ENCODE measurements at regions not wholly inside any gene's neighbourhood (a gene's known extent, or its start where the extent isn't known, plus 50 kb on each side); places are given as distances from the start of the nearest gene placed in this dataset.
"Not testable (repeated sequence)": the region's sequence is repeated elsewhere in the genome, so short reads cannot be mapped to it uniquely, and the experiment has no call there.

DNA sequence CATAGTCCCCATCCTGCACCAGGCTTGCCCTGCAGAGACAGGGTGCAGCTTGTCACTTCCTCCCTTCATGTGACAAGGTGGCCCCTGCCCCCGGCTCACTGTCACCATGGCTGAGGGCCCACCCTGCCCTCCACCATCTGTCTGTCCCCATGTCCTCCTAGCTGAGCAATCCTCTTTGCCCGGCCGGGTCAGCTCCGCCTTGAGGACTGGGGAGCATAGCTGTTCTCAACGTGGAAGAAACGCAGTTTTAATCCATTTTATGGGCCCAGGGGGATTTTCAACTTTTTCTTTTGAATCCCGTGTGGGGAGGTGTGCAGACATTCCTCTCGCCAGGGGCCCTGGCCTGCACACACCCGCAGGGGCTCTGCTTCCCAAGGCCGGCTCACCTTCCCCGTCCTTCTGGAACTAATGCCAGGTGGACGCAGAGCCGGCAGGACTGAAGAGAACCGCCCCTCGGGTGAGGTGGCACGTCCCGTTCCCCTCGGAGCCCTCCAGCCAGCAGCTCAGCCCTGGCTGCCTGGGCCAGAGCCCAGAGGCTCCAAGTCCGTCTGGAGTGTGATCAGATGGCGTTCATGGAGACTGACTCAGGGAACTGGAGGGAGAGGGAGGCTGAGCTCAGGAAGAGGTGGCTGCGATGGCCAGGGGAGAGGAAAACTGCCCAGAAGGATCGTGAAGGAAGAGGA, 1108.7 kb downstream of the BRD1 start:
- no peak for DNase-seq

DNA sequence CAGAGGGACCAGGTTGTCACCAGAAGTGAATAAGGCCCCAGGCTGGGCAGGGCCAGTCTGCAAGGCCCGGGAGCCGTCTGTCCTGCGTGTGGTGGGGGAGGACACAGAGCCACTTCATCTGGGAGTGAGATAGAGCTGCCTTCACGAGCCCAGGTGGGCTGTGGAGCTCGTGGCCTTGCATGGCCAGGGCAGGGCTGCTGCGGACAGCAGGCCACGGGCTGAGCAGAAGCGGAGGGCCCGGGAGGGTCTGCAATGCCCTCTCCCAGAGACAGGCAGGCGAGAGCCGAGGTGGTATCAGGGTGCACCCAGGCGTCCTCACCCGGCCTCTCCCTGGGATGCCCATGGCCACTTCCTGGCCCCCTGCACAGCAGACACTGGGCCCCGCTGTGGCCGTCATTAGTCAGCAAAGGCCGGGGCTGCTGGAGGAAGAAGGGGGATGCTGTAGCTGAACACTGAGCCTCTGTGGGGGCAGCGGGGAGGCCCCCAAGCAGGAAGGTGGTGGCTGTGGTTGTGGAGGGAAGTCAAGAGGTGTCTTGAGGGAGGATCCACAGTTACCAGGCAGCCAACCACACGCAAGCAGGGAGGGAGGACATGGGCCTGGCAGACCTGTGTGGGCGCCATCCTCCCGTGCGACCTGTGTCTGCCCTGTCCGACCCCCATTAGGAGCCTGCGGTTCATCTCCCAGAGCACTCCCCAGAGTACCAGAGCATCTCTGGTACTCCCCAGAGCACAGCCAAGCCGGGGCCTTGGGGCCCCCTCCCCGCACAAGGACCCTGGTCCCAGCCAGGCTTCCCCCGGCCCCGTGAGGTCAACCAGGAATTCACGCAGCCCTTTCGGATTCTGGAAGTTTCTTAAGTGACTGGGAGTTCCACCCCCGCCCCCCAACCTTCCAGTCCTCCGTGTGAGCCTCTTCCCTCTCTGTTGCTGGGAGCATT, 1109.5 kb downstream of the BRD1 start:
- no peak for DNase-seq

DNA sequence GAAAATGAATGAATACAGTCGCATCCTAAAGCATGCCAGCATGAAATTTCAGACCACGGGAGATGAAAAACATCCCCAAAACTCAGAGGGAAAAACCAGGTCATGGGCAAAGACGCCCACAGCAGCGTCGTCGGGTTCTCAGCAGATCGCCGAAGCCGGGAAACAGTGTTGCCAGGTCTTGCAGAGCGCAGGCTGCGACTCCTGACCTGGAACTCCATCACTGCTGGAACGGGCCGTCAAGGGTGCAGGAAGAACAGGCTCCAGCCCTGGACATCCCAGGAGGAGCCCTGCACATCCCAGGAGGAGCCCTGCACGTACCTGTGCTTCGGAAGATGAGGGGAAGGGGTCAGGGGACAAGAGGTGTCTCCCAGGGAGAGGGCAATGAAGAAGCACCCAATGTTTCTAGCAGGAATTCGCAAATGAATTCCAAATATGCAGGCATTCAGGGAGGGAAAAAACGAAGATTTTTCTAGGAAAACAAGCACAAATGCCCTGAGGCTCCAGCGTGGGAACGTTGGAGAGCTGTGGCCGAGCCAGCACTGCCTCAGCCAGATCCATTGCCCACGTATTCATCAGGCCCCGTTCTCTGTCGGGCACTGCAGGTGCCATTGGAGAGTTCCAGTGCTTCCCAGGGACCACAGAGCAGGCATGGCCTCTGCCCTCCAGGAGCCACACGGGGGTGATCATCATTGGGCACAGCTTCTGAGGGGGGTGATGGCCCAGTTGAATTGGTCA, 1110.4 kb downstream of the BRD1 start:
- DNase-seq: no peak

DNA sequence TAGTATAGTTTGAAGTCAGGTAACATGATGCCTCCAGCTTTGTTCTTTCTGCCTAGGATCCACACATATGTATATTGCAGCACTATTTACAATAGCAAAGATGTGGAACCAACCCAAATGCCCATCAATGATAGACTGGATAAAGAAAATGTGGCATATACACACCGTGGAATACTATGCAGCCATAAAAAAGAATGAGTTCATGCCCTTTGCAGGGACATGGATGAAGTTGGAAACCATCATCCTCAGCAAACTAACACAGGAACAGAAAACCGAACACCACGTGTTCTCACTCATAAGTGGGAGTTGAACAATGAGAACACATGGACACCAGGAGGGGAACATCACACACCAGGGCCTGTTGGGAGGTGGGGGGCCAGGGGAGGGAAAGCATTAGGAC, 1111.5 kb downstream of the BRD1 start:
- DNase-seq: not testable (repeated sequence)

DNA sequence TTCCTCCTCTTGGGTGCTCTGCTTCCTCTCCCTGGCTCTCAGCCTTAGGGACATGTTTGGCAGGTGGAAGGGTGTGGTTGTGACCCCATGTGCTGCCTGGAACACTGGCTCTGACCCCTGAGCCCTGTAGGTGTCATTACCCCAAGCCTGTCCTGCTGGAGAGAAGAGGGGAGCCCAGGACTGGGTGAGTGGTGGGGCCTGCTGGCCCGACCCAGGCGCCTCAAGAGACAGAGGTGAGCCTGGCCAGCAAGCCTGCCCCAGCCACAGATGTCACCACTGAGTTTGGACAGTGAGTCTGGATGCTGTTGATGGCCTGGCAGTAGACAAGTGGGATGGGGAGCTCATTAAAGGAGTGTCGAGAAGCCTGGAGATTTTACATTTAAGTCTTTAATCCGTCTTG, 1112.2 kb downstream of the BRD1 start:
- DNase-seq: no peak

DNA sequence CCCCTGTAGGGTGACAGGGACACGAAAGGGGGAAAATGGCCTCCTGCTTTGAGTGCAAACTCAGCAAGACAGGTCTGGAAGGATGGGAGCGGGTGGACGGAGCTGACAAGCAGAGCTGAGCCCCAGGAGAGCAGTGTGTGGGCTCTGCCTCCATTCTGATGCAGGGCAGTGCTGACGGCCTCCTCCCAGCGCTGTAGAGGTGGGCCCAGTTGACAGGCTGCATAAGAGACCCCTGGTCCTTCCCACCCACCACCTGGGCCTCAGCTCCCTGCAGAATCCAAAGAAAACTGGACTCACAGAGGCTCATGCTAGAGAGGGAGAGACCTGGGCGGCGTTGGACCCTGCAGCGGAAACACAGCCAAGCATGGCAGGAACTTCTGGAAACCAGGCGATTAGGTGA, 1113.4 kb downstream of the BRD1 start:
- DNase-seq: no peak

DNA sequence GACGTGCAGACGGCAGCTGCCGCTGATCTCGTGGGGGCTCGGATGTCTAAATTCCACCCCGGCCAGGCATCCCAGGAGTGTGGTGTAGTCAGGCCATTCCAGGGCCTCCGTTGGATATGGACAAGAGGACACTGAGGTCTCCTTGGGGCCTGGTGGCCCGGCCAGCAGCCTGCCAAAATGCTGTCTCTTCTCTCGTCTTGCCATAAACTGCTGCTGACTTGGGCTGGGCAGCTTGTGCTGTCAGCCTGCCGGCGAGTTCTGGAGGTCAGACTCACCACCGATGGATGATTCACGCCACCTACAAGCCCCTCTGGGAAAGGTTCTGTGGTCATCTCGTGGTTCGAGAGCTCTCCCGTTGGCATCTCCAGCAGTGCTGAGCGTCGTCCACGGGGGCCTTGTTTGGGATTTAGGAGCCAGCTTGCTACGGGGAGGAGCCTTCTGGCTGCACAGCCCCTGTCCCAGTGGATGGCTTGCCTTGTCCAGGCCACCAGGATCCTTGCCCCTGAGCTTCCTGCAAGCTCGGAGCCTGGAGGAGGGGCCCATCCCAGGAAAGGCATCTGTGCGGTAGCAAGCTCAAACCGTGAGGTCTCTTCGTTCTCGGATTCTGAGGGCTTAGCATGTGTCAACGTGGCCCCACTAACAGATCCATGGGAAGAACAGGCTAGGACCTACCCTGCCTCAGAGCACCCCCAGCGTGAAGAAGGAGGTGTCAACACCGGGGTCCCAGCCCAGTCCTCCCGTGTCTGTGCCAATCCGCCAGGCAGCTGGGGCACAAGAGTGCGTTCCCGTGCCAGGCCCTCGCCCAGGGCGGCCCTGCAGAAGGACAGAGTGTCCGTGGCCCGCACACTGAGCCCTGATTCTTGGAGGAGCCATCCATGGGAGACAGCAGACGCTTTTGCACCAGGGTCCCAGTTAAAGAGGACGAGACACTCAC, 1114.1 kb downstream of the BRD1 start:
- no peak for DNase-seq

DNA sequence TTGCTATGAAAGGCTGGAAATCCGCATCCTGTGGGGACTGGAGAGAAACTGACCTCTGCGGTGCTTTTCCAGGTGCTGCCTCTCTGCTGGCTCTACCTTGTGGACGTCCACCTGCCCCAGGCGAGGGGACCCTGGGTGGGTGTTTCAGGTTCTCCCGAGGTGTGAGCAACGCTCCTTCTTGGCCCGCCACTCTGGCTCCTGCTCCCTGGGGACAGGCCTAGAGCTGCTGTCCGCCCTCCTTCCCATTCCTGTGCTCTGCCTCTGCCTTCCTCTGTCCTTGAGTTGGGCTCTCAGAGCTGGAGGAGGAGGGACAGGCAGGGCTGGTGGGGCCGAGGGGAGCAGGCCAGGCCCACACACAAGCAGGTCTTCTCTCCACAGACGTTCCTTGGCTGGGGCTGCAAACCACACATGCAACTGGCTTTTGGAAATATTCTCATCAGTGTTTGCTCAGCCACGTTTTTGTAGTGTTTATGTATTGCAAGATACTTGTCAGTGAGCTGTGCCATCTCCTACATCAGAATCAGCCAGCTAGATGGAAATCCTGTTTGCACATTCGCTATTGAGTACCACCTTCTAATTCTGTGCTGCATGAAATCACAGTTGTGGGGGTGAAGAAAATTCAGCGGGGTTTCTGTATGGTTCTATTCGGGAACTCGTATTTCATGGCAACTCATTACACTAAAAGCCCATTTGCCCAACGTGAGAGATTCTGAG, 1115.0 kb downstream of the BRD1 start:
- no peak for DNase-seq

DNA sequence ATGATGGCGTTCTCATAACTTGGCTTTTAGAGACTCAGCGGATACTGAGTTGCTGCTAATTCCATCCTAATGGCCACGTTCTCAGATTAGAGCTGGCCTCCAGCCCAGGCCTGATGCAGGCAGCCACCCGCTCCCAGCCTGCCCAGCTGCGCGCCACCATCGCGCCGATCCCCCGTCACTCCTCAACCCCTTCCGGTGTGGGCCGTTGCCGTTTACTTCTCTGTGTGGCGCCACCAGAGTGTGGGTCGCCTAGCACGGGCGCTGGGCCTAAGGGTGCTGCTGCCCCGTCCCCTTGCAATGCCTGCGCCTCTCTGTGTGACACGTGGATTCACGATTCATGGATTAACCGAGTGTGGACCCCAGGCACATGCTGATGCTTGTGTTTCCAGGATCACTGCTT, 1116.0 kb downstream of the BRD1 start:
- no peak for DNase-seq

DNA sequence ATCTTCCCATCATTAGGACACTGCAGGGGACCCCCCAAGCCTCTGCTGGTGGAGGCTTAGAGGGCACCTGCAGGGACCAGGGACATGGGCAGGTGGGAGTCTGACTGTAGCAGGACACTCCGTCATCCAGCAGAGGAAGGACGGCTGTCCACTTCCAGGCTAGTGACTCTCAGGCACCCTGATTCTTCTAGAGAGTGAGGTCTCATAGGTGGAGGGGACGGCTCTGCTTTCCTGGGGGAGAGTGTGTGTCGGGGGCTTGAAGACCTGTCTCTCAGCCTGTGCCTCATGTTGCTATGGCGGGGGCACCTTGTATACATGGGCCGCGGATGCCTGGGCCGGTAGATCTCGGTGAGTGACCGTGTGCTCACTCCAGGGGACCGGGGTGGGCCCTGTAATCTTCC, 1116.6 kb downstream of the BRD1 start:
- DNase-seq: no peak

DNA sequence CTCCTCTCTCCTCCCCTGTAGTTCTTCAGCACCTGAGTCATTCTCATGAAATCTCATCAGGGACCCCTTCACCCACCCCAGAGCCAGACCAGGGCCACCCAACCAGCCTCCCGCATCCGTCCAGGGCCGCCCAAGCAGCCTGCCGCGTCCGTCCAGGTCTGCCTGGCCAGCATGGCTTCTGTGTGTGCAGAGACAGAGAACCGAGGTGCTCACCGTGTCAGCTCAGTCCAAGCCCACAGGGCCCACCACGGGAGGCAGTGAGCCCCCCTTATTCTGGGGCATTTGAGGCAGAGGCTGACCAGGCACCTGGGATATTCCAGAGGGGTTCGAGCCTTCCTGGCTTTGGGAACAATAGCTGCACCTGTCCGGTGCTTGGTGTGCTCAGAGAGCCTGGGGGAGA, 1117.3 kb downstream of the BRD1 start:
- no peak for DNase-seq

DNA sequence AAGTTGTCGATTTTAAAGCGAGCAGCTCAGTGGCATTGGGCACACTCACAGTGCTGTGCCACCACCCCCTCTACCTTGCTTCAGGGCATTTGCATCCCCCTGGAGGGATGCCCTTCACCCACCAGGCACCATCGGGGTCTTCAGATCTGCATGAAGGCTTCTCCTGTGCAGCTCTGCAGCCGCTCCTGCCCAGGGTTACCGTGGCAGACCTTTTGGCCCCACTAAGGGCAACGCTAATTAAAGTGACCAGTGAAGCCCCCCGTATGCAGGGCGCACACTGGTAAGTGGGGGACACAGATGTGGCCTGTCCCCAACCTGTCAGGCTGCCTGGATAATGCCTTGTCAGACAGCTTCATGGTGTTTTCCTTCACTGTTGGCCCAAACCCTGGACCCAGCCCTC, 1117.7 kb downstream of the BRD1 start:
- DNase-seq: no peak

DNA sequence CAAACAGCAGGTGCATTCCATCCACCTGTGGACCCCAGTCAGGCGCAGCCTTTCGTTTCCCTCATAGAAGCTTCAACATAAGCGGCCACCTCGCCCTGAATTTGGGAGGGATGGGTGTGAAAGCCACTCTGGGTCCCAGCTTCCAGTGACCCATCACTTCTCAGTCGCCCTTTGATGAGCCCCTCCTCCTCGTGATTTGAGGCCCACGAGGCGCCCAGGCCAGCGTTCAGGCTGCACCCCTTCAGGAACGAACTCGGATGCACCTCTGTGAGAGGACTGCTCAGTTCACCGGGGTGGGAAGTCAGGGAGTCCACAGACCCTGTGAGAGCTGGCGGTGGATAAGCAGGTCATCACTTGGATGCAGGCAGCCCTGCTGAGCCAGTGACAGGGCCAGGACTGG, 1118.2 kb downstream of the BRD1 start:
- no peak for DNase-seq

DNA sequence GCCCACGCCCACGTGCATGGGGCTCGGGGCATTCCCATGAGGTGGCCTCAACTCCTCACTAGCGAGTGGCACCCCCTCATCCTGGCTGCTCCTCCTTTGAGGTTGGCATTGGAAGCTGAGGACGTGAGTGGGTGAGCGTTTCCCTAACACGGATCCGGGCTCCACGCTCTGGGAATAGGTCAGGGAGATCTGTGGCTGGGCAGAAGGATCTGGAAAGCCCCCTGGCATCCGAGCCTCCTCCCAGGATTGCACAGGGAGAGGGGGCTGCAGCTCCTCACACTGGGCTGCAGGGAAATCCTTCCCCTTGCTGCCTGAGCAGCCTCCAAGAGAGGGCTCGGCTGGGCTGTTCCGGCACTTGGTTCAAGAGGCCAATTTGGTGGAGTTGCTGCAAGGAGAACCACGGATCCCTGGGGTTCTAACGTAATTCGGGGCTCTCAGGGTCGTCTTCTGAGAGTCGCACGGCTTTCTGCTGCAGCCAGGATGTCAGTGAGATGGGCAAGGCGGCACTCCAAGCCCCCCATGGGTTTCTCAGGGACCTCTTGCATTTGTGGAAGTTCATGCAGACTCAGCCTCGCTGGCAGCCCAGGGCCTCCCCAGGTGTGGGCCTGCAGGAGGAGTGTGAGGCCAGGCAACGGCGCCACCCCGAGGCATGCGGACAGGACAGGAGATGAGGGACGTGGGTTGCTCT, 1119.0 kb downstream of the BRD1 start:
- DNase-seq: no peak

DNA sequence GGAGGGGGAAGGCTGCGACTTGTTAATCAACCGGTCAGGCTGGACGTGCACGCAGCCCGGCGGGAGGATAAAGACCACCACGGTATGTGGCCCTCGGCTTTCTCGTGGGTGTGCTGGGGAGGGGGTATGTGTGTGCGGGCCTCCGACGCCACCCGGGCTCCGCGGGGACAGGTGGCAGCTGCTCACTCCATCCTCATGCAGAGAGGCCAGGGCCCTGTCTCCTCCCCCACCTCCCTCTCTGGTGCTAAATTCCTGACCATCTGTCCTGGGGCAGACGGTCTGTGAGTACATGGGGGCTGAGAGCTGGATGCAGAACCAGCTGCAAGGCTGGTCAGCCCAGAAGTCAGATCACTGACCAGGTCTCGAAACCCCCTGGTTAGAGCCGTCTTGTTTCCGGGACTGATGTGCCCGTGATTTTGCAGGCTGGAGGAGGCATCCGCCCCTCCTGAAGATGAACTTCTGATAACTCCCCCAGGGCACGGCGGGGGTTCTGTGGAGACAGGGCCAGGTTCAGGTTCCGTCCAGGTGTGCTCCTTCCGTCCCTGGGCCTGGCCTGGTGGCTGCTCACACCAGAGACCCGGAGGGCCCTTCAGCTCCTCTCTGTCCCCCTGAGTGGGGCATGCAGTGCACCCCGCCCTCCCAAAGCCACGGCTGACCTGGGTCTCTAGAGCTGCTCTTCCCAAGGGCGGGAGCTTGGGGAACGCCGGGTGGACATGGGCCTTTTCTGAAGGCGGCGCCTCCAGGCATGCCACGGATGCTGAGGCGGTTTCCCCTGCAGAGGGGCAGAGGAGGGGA, 1119.7 kb downstream of the BRD1 start:
- DNase-seq: no peak

DNA sequence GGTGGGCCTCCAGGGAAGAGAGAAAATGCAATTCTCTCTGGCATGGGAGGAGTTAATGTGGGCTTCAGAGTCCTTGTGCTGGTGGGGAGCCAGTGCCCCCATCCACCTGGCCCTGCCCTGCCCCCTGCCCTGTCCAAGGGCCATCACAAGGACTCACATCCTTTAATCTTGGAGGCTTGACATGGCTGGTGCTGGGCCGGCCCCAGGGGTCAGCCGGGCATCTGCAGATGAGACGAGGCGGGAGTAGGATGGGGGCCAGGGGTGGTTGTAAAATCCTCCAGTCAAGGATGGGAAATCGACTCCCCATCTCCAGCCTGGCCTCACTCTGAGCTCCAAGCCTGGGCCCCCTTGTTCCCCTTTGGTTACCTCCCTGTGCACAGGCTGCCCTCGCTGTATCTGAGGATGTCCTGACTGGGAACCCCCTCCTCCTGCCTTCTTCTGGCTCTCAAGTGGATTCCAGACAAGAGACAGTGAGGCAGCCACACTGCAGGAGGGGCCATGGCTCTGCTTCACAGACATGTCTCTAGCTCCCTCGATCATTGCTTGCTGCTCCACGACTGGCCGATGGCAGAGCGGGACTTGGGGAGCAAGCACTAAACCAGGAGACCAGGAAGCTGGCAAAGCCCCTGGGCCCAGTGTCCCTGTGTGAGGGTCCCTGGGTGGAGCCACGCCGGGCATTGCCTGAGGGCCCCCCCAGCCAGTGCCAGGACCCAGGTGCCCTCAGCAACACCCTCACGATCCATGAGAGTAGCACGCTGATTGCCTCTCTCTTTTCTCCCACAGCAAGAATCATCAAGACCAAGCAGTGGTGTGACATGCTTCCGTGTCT, 1120.5 kb downstream of the BRD1 start:
- DNase-seq: no peak

DNA sequence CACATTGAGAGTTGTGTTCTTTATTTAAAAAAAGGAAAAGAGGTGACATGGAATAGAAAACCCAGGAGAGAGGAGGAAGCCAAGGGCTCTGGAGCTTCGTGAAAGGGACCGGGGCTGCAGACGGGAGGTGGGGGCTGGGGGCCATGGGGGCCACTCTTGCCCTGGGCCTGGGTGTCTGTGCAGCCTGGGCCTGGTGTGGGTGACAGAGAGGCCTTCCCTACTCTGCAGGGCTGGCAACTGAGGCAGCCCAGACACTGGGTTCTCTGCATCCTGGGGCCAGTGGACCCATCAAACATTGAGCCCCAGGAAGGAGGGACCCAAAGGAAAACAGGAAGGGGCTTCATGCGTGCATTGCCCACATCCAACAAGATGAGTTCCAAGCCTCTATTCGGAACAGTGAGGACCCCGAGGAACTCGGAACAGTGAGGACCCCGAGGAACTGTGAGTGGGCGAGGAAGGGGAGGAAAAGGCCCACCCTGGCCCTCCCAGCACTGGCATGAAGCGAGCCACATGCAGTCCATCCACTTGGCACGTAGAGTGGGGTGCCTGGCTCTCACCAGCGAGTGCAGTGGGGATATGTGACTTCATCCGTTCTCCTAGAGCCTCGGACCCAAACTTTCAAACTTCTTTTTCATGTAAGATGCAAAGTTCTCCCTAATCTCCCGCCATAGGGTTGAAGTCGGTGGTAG, 1121.6 kb downstream of the BRD1 start:
- DNase-seq: no peak

DNA sequence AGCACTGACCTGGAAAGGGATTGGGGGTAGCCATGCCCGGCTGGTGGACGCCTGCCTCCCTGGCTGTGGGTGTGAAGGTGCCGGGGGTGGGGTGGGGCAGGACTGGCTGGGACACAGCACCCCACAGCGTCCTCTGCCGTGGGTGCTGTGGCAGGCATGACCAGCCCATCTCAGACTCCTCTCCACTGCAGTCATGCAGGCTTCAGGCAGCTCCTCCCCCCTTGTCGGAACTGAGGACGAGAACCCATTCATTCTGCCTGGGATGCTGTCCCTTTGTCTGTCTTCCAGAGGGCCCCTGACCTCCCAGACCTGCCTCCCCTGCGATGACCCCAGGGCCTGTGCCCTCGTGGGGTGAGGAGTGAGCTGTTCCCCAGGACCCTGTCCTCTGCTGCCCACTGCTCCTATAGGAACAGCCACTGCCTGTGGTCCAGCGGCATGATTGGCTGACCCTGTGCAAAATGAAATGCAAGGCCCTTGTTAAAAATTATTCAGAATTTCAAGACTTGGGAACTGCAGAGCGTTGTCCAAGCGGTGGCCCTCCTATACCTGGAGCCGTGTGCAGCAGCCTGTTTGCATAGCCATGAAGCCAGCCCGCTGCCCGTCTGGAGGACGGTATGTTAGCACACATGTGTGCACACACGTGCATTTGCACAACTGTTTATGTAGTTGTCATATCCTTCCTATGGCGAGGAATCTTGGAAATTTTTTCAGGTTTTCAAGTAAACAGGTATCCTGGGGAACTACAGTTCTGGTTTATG, 1122.3 kb downstream of the BRD1 start:
- DNase-seq: no peak
